ENCODE measurements at regions not wholly inside any gene's neighbourhood (a gene's known extent, or its start where the extent isn't known, plus 50 kb on each side); places are given as distances from the start of the nearest gene placed in this dataset.
"Not testable (repeated sequence)": the region's sequence is repeated elsewhere in the genome, so short reads cannot be mapped to it uniquely, and the experiment has no call there.

GRCh38 chr1:48070396-48070750 is 73.2 kb upstream of the TRABD2B start:
- TF ChIP-seq POLR2A (IDR thresholded peaks at IDR 0.05) = no peak
- TF ChIP-seq, protein P1, sequence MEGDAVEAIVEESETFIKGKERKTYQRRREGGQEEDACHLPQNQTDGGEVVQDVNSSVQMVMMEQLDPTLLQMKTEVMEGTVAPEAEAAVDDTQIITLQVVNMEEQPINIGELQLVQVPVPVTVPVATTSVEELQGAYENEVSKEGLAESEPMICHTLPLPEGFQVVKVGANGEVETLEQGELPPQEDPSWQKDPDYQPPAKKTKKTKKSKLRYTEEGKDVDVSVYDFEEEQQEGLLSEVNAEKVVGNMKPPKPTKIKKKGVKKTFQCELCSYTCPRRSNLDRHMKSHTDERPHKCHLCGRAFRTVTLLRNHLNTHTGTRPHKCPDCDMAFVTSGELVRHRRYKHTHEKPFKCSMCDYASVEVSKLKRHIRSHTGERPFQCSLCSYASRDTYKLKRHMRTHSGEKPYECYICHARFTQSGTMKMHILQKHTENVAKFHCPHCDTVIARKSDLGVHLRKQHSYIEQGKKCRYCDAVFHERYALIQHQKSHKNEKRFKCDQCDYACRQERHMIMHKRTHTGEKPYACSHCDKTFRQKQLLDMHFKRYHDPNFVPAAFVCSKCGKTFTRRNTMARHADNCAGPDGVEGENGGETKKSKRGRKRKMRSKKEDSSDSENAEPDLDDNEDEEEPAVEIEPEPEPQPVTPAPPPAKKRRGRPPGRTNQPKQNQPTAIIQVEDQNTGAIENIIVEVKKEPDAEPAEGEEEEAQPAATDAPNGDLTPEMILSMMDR (IDR thresholded peaks at IDR 0.05) = no peak
- no peaks in the 10 kb centered on the region for H3K36me3 ChIP-seq
- WGBS, 4 donors = 66 to 72% (median 69%) methylated on average over 4 of the region's 4 CpGs
- ATAC-seq = no peak
- H3K4me1 ChIP-seq = peaks cover 0 to 7% (median 0%) of the 10 kb centered on the region in 12 donors
- DNase-seq = no peak
- intact Hi-C loops (cut with DNase I) = no loop called here
- no peak overlapping the region for H3K27ac ChIP-seq
- no peak overlapping the region for H3K4me3 ChIP-seq
- H3K27me3 ChIP-seq = peaks cover 0 to 4% (median 0%) of the 10 kb centered on the region in 9 donors
- H3K9me3 ChIP-seq = no peaks in the 10 kb centered on the region

- intact Hi-C loops (cut with DNase I) = loop anchor here in 1 of 10 donors (10.0 kb wide), 1 partner anchor 75 kb away; the partner anchor contains the start of gene TRABD2B
- TF ChIP-seq POLR2A (IDR thresholded peaks at IDR 0.05) = no peak
- TF ChIP-seq, protein P1 (IDR thresholded peaks at IDR 0.05) = no peak
- peaks cover 0 to 7% (median 0%) of the 10 kb centered on the region in 12 donors for H3K4me1 ChIP-seq
- no peak for DNase-seq
- H3K27ac ChIP-seq = no peak overlapping the region
- no peaks in the 10 kb centered on the region for H3K9me3 ChIP-seq
- ATAC-seq = peak in 1 of 4 donors; percentile 22
- H3K36me3 ChIP-seq = no peaks in the 10 kb centered on the region
- 55 to 78% (median 62%) methylated on average over 7 of the region's 7 CpGs for WGBS, 4 donors
- H3K27me3 ChIP-seq = peaks cover 0 to under 1% (median 0%) of the 10 kb centered on the region in 9 donors
- H3K4me3 ChIP-seq = no peak overlapping the region
Measured at GRCh38 chr1:48069662-48070395, 72.6 kb upstream of the TRABD2B start.

- ATAC-seq (no peak), DNase-seq (no peak)
- Histone ChIP-seq H3K4me1 (peaks cover 0 to 7% (median 0%) of the 10 kb centered on the region in 12 donors), H3K4me3 (no peak overlapping the region), H3K27me3 (no peaks in the 10 kb centered on the region), H3K9me3 (no peaks in the 10 kb centered on the region), H3K27ac (no peak overlapping the region), H3K36me3 (no peaks in the 10 kb centered on the region)
- TF ChIP-seq POLR2A (IDR thresholded peaks at IDR 0.05) = no peak
- TF ChIP-seq, protein P1 (IDR thresholded peaks at IDR 0.05) = no peak
- intact Hi-C loops (cut with DNase I) = loop anchor here in 1 of 10 donors (10.0 kb wide), 1 partner anchor 73 kb away; the partner anchor contains the start of gene TRABD2B
- WGBS, 4 donors = 44 to 82% (median 53%) methylated on average over 1 of the region's 1 CpG
Measured at GRCh38 chr1:48068206-48068605, 71.0 kb upstream of the TRABD2B start.

DNA sequence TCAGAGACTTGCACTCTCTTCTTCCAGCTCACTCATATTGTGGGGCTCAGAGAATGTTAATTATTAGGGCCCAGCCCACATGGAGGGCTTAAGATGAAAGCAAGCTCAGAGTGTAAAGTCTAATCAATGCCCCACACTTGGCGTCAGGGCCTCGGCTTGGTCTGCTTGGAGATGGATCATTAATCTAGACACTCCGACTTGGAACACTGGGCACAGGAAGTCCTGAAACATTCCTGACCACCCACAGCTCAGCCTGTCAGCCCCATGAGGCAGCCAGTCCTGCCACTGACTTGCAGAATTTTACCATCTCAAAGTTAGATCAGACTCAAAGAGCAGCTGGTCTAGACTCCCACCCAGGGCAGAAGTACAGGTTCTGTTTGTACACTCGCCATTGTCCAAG is 69.8 kb upstream of the TRABD2B start:
- Histone ChIP-seq H3K9me3 (no peaks in the 10 kb centered on the region), H3K27me3 (no peaks in the 10 kb centered on the region), H3K4me3 (no peak overlapping the region), H3K4me1 (peaks cover 0 to 7% (median 0%) of the 10 kb centered on the region in 12 donors), H3K27ac (no peak overlapping the region), H3K36me3 (no peaks in the 10 kb centered on the region)
- TF ChIP-seq POLR2A (IDR thresholded peaks at IDR 0.05) = no peak
- TF ChIP-seq, protein P1 (IDR thresholded peaks at IDR 0.05) = no peak
- intact Hi-C loops (cut with DNase I) = loop anchor here in 1 of 10 donors (10.0 kb wide), 1 partner anchor 72 kb away; the partner anchor contains the start of gene TRABD2B
- ATAC-seq (no peak), DNase-seq (no peak)
- 60 to 73% (median 69%) methylated on average over 4 of the region's 4 CpGs for WGBS, 4 donors

DNA sequence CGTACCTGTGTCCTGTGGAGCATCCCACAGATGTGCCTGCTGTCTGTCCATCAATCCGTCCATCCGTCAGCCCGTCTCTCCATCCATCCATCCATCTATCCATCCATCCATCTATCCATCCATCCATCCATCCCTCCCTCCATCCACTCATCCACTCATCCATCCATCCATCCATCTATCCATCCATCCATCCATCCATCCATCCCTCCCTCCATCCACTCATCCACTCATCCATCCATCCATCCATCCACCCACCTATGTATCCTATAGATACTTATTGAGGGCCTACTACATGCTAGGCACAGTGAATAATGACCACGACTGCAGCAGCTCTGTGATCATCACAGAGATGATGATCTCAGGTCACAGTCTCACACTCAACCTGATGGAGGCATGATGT is 67.5 kb upstream of the TRABD2B start:
- not testable (repeated sequence) for H3K4me3 ChIP-seq, H3K36me3 ChIP-seq, H3K27me3 ChIP-seq, H3K4me1 ChIP-seq, DNase-seq, H3K9me3 ChIP-seq, H3K27ac ChIP-seq, ATAC-seq
- 88 to 91% (median 89%) methylated on average over 5 of the region's 5 CpGs for WGBS, 4 donors
- intact Hi-C loops (cut with DNase I) = loop anchor here in 7 of 10 donors (5.0 to 10.0 kb wide), 4 partner anchors 67 to 327 kb away; partner anchors contain the start of gene TRABD2B (in 4 of the 7)

All from heart left ventricle (tissue), 16 donors.